HepG2 (cell line): ENCODE measurements at regions not wholly inside any gene's neighbourhood (a gene's known extent, or its start where the extent isn't known, plus 50 kb on each side); places are given as distances from the start of the nearest gene placed in this dataset.

ENCODE experiments used
- ESRRA ChIP-seq: sonication (generic); formaldehyde crosslinking; IDR thresholded peaks from 2 replicates; pipeline ENCODE4 v1.5.1; 2020; ENCODE audit warnings: mild to moderate bottlenecking, low read depth, missing genetic modification reagents
- GABPA ChIP-seq, 2 experiments: IDR thresholded peaks; 2 replicates each; pipeline ENCODE4 v1.6.1; 2011 to 2016; ENCODE audit warnings: low read depth in 2 of 2, low read length in 1 of 2, missing biosample characterization in 1 of 2, missing genetic modification characterization in 1 of 2
- HDAC6 ChIP-seq: fragments of 200-600 bp; sonication (generic); IDR thresholded peaks from 2 replicates; pipeline ENCODE4 v1.7.0; 2017; ENCODE audit warnings: mild to moderate bottlenecking, antibody characterized with exemption, low read length, low read depth
- ISX ChIP-seq: sonication (generic); formaldehyde crosslinking; conservative IDR thresholded peaks from 2 replicates; pipeline ENCODE4 v1.5.0; 2020; ENCODE audit warnings: missing genetic modification reagents
- NAIF1 ChIP-seq: sonication (generic); formaldehyde crosslinking; IDR thresholded peaks from 2 replicates; pipeline ENCODE4 v1.5.0; 2020; ENCODE audit warnings: mild to moderate bottlenecking, missing genetic modification reagents, borderline replicate concordance
- NFIB ChIP-seq: sonication (generic); formaldehyde crosslinking; IDR thresholded peaks from 2 replicates; pipeline ENCODE4 v1.9.0; 2021; ENCODE audit warnings: missing genetic modification reagents, mild to moderate bottlenecking, borderline replicate concordance
- SALL1 ChIP-seq: sonication (generic); formaldehyde crosslinking; IDR thresholded peaks from 2 replicates; pipeline ENCODE4 v1.8.0; 2022; ENCODE audit warnings: mild to moderate bottlenecking, missing genetic modification reagents
- SMAD9 ChIP-seq: sonication (generic); formaldehyde crosslinking; IDR thresholded peaks from 2 replicates; pipeline ENCODE4 v1.5.1; 2020; ENCODE audit warnings: mild to moderate bottlenecking, missing genetic modification reagents
- SP2 ChIP-seq: sonication (generic); formaldehyde crosslinking; IDR thresholded peaks from 2 replicates; pipeline ENCODE4 v1.5.1; 2020; ENCODE audit warnings: mild to moderate bottlenecking, missing genetic modification reagents
- SP4 ChIP-seq: sonication (generic); formaldehyde crosslinking; IDR thresholded peaks from 2 replicates; pipeline ENCODE4 v1.8.1; 2023; ENCODE audit warnings: mild to moderate bottlenecking, missing genetic modification reagents
- ZFP1 ChIP-seq: IDR thresholded peaks from 2 replicates; pipeline ENCODE4 v1.6.1; 2016
- ZFX ChIP-seq: sonication (generic); formaldehyde crosslinking; IDR thresholded peaks from 2 replicates; pipeline ENCODE4 v1.4.0; 2020; ENCODE audit warnings: mild to moderate bottlenecking, low read depth, missing genetic modification reagents, moderate library complexity
- ZNF256 ChIP-seq: sonication (generic); formaldehyde crosslinking; conservative IDR thresholded peaks from 2 replicates; pipeline ENCODE4 v1.4.0; 2020; ENCODE audit warnings: missing genetic modification reagents
- ZNF264 ChIP-seq: sonication (generic); formaldehyde crosslinking; IDR thresholded peaks from 2 replicates; pipeline ENCODE4 v1.4.0; 2020; ENCODE audit warnings: missing genetic modification reagents
- ZNF431 ChIP-seq: sonication (generic); formaldehyde crosslinking; IDR thresholded peaks from 2 replicates; pipeline ENCODE4 v1.9.0; 2022; ENCODE audit warnings: missing genetic modification reagents, low read depth, mild to moderate bottlenecking, borderline replicate concordance
- ZNF451 ChIP-seq: sonication (generic); formaldehyde crosslinking; IDR thresholded peaks from 2 replicates; pipeline ENCODE4 v1.5.0; 2020; ENCODE audit warnings: mild to moderate bottlenecking, missing genetic modification reagents
- ZNF512 ChIP-seq: sonication (generic); formaldehyde crosslinking; IDR thresholded peaks from 2 replicates; pipeline ENCODE4 v1.4.0; 2020; ENCODE audit warnings: mild to moderate bottlenecking, missing genetic modification reagents
- ZNF724P ChIP-seq: sonication (generic); formaldehyde crosslinking; IDR thresholded peaks from 2 replicates; pipeline ENCODE4 v1.8.0; 2022; ENCODE audit warnings: missing genetic modification reagents, borderline replicate concordance
- ZNF75D ChIP-seq: sonication (generic); formaldehyde crosslinking; IDR thresholded peaks from 2 replicates; pipeline ENCODE4 v1.8.1; 2023; ENCODE audit warnings: missing genetic modification reagents, mild to moderate bottlenecking, borderline replicate concordance
- ZNF773 ChIP-seq: sonication (generic); formaldehyde crosslinking; IDR thresholded peaks from 2 replicates; pipeline ENCODE4 v1.4.0; 2020; ENCODE audit warnings: missing genetic modification reagents, borderline replicate concordance
- TF ChIP-seq, protein P1 (sequence below): sonication (generic); formaldehyde crosslinking; IDR thresholded peaks from 2 replicates; pipeline ENCODE4 v1.8.0; 2022; ENCODE audit warnings: mild to moderate bottlenecking, missing genetic modification reagents, moderate library complexity
- TF ChIP-seq, protein P2 (sequence below): sonication (generic); formaldehyde crosslinking; IDR thresholded peaks from 2 replicates; pipeline ENCODE4 v1.4.0; 2020; ENCODE audit warnings: missing genetic modification reagents, borderline replicate concordance
- TF ChIP-seq, protein P3 (sequence below): sonication (generic); formaldehyde crosslinking; IDR thresholded peaks from 2 replicates; pipeline ENCODE4 v1.4.0; 2020; ENCODE audit warnings: mild to moderate bottlenecking, missing genetic modification reagents

GRCh38 chr6:137808836-137809315, 58.2 kb upstream of the TNFAIP3 start (continued):
- TF ChIP-seq, protein P1, sequence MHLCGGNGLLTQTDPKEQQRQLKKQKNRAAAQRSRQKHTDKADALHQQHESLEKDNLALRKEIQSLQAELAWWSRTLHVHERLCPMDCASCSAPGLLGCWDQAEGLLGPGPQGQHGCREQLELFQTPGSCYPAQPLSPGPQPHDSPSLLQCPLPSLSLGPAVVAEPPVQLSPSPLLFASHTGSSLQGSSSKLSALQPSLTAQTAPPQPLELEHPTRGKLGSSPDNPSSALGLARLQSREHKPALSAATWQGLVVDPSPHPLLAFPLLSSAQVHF (CRISPR knock-in tag), result no peak
- TF ChIP-seq ISX (CRISPR knock-in tag), result no peak
- peak; percentile 93 for TF ChIP-seq SALL1 (CRISPR knock-in tag)
- peak; percentile 90 for TF ChIP-seq ESRRA (CRISPR knock-in tag)
- TF ChIP-seq, protein P2, sequence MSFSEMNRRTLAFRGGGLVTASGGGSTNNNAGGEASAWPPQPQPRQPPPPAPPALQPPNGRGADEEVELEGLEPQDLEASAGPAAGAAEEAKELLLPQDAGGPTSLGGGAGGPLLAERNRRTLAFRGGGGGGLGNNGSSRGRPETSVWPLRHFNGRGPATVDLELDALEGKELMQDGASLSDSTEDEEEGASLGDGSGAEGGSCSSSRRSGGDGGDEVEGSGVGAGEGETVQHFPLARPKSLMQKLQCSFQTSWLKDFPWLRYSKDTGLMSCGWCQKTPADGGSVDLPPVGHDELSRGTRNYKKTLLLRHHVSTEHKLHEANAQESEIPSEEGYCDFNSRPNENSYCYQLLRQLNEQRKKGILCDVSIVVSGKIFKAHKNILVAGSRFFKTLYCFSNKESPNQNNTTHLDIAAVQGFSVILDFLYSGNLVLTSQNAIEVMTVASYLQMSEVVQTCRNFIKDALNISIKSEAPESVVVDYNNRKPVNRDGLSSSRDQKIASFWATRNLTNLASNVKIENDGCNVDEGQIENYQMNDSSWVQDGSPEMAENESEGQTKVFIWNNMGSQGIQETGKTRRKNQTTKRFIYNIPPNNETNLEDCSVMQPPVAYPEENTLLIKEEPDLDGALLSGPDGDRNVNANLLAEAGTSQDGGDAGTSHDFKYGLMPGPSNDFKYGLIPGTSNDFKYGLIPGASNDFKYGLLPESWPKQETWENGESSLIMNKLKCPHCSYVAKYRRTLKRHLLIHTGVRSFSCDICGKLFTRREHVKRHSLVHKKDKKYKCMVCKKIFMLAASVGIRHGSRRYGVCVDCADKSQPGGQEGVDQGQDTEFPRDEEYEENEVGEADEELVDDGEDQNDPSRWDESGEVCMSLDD (CRISPR knock-in tag), result no peak
- TF ChIP-seq NAIF1 (CRISPR knock-in tag), result no peak
- no peak for TF ChIP-seq SP2 (CRISPR knock-in tag)
- TF ChIP-seq ZNF75D (CRISPR knock-in tag), result no peak
- TF ChIP-seq ZNF256 (CRISPR knock-in tag), result no peak
- no peak for TF ChIP-seq ZNF264 (CRISPR knock-in tag)
- no peak for TF ChIP-seq GABPA (IDR thresholded peaks at IDR 0.05; ENCODE audit: low read depth, low read length)
- TF ChIP-seq GABPA (CRISPR knock-in tag; IDR thresholded peaks at IDR 0.05; ENCODE audit: low read depth), result no peak
- no peak for TF ChIP-seq SMAD9 (CRISPR knock-in tag)
- TF ChIP-seq ZFP1 (CRISPR knock-in tag), result no peak; the same call in 1 of the 2 replicates
- no peak for TF ChIP-seq HDAC6
- TF ChIP-seq ZNF724P (CRISPR knock-in tag), result no peak
- no peak for TF ChIP-seq ZNF773 (CRISPR knock-in tag)
- TF ChIP-seq ZNF512 (CRISPR knock-in tag), result peak; percentile 88; the same call in 1 of the 2 replicates
- TF ChIP-seq SP4 (CRISPR knock-in tag), result no peak
- TF ChIP-seq ZNF451 (CRISPR knock-in tag), result peak; percentile 43; the same call in 1 of the 2 replicates
- no peak for TF ChIP-seq ZNF431 (CRISPR knock-in tag)
- TF ChIP-seq NFIB (CRISPR knock-in tag), result no peak
- TF ChIP-seq, protein P3, sequence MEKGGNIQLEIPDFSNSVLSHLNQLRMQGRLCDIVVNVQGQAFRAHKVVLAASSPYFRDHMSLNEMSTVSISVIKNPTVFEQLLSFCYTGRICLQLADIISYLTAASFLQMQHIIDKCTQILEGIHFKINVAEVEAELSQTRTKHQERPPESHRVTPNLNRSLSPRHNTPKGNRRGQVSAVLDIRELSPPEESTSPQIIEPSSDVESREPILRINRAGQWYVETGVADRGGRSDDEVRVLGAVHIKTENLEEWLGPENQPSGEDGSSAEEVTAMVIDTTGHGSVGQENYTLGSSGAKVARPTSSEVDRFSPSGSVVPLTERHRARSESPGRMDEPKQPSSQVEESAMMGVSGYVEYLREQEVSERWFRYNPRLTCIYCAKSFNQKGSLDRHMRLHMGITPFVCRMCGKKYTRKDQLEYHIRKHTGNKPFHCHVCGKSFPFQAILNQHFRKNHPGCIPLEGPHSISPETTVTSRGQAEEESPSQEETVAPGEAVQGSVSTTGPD (CRISPR knock-in tag), result no peak
- peak; percentile 88 for TF ChIP-seq ZFX (CRISPR knock-in tag)
